Stimulated activated CD8-positive, alpha-beta memory T cell treated with anti-CD3 and anti-CD28 coated beads, Interleukin-7, amount 100 ng/mL, for 48 hours (primary cell): ENCODE measurements at regions not wholly inside any gene's neighbourhood (a gene's known extent, or its start where the extent isn't known, plus 50 kb on each side); places are given as distances from the start of the nearest gene placed in this dataset.

ENCODE experiments used
- DNase-seq, 2 donors: peaks; one replicate each; pipeline ENCODE4 v3.0.0-alpha.2; 2020; ENCODE audit warnings: low read depth in 1 of 2; ENCODE audit errors: extremely low read depth in 1 of 2

DNA sequence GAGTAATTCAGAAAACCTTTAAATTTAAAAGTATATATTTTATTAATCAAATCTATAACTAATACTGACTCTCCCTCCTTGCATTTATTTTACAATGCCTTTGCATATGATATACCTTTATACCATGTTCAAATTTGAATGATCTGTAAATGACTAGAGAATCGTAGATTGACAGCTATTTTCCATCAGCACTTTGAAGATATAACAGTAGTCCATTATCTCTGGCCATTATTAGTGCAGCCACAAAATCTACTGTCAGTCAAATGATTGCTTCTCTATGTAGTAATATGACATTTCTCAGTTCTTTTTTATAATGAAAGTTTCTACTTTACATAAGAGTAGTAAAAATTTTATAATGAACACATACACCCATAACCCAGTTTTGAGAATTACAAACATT, 1054.8 kb upstream of the B3GALT2 start:
- no peak for DNase-seq

DNA sequence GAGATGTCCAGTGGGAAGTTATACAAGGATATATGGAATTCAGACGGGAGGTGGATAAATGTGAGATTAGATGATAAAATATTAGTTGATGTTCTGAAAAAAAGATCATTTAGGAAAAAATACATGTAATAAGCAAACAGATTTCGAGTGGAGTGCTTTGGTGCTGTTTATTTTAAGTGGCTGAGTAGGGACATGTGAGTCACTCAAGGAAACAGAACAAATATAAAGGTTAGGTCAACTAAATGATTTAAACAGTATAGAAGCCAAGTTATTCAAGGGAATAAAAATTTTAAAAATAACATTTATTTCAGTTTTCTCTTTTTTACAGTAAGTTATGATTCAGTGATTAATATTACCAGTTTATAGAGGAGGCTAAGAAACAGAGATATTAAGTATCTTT, 1046.7 kb upstream of the B3GALT2 start:
- DNase-seq, result no peak

DNA sequence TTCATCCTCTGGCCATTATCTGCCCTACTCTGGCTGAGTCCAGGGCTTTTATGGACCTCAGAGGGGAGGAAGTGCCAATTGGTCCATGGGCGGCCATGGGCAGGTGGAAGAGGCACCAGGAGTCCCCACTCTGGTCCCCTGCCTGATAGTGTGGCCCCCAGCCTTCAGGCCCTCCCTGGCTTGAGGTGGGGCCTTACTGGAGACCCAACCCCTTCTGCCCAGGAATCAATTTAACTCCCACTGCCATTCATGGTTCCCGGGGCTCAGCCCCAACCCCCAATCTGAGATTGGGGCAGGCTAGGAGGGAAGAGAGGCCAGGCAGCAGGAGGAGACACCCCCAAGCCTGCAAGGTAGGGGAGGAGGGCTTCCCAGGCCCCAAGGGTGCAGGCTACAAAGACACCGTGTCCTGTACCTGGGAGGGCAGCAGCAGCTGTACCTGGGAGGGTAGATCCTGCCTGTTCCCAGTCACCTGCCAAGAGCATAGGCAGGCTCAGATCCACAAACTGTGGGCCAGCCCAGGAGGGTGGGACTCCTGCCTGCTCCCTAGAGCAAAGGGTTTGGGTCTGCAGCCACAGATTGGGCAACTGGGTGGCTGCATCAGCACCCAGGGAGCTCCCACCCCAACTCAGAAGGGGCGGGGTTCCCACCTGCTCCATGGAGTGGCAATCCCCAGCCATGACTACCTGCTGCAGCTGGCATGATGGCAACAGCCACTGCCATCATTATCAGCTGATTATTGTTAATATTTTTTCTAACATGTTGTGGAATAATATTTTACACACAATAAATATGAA, 1044.1 kb upstream of the B3GALT2 start:
- DNase-seq, result no peak

DNA sequence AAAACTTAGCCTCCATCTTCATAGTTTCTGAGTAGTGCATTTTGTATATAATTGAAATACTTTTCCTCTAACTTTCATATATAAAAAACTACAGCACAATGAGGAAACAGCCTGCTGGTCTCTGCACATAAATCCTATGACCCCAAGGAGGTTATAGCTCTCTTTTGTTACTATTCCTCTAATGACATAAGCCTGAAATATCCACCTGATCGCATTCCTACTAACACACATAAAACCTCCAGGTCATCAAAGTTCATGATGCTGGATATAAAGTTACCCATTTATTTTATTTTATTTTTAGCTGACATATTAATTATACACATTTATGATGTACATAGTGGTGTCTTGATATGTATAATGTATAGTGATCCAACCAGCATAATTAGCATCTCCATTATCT, 1042.0 kb upstream of the B3GALT2 start:
- no peak for DNase-seq

DNA sequence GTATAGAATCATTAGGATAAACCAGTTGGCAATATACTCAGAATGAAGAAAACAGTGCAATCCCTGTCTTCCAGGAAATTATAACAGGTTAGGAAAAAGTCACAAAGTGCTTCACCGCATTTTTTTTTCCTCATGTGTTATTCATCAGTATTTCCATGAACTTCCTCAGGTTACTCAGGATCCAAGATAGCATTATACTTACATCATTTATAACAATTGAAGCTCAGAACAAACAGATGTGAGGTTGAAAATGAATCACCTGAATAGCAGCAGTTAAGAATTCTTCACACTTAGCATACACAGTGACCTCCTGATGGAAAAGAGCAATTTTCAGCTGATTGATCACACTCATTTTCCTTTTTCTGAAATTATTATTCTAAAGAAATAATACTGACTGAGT, 1040.7 kb upstream of the B3GALT2 start:
- no peak for DNase-seq

DNA sequence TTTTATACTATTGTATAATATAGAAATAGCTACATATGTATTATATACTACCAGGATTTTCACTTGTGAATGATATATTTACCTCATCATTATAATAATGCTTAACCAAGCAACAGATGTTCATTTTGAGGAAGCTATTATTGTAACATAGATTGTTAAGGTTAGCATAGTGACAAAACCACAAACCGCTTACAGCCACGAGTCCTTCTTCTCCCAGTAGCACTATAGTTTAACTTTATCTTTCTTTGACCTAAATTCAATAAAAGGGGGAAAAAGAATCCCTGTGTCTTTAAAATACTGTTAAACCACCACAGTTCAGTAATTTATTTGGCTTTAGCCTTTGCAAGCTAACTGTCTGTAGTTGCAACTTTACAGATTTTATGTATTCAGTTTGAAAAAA, 1039.4 kb upstream of the B3GALT2 start:
- DNase-seq, result no peak

DNA sequence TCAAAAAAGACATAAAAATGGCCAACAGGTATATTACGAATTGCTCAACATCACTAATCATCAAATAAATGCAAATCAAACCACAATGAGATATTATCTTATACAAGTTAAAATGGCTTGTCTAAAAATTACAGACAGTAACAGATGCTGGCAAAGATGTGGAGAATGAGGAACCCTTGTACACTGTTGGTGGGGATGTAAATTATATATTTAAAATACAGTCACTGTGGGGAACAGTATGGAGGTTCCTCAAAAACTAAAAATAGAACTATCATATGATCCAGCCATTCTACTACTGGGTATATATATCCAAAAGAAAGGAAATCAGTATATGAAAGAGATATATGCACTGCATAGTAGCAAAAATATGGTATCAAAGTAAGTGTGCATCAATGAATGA, 1037.2 kb upstream of the B3GALT2 start:
- DNase-seq, result no peak

DNA sequence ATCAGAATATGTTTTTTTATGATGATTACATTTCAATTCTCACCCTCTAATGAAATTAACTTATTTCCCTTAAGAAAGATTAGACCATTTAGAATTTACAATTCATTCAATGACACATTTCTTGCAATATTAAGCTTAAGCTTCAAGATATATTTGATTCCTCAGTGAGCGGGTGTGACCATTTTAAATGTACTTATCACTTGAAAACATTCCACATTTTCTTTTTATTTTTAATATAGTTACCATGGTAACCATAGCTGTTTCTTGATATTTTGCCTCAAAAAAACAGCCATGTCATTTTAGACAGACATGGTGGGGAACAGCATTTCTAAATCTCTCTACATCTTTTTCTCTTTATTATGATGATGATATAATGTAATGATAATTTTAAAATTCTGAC, 1029.0 kb upstream of the B3GALT2 start:
- DNase-seq, result no peak

DNA sequence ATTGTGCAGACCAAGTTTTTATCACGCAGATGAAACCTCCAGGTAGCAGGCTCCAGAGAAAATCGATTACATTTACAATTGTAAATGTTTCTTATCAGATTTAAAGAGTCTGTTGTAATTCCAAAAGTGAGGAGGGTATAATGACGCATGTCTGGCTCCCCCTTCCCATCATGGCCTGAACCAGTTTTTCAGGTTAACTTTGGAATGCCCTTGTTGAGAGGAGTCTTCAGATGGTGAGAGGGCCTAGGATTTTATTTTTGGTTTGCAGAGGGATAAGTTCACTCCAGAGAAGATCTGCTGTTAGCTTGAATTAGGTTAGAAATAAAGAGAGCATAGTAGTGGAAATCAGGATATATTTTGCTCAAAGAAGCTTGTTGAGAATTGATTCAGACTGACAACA, 1028.3 kb upstream of the B3GALT2 start:
- no peak for DNase-seq

DNA sequence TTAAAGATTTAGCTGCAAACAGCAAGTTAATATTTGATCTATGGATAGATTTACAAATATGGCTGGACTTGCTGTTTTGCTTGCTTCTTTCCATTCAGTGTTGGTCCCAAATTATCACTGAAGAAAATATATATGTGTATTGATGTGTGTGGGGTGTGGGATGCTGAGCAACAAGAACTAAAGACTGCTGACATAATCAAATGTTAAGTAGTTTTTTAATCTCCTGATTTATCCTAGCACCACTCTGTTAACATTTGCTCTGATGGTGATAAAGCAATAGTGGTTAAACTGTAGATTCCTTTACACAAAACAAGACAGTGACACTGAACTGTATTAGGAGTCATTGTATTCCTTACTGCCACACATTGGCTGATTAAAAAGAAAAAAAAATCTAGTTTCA, 1023.5 kb upstream of the B3GALT2 start:
- DNase-seq, result no peak

DNA sequence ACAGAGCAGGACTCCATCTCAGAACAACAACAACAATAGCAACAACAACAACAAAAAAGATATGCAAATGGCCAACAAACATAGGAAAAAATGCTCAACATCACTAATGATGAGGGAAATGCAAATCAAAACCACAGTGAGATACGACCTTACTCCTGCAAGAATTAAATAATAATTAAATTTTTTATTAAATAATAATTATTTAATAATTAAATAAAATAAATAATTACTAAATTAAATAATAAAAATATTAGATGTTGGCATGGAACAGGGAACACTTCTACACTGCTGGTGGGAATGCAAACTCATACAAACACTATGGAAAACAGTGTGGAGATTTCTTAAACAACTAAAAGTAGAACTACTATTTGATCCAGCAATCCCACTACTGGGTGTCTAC, 1022.3 kb upstream of the B3GALT2 start:
- no peak for DNase-seq

DNA sequence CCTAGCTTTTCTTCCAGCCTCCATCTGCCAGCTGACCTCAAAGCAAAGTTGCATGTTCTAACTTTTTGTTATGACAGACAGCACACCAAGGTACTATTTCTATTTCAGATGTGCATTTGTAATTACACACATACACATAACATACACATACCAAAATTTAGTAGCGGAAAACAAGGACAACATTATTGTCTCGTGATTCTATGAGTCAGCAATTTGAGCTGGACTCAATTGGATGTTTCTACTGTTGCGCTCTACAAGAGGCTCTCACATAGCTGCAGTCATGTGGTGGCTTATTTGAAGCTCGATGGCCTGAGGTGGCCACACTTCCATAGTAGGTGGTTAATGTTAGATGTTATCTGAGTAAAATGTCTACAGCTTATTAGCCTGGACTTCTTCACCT, 1010.1 kb upstream of the B3GALT2 start:
- no peak for DNase-seq

DNA sequence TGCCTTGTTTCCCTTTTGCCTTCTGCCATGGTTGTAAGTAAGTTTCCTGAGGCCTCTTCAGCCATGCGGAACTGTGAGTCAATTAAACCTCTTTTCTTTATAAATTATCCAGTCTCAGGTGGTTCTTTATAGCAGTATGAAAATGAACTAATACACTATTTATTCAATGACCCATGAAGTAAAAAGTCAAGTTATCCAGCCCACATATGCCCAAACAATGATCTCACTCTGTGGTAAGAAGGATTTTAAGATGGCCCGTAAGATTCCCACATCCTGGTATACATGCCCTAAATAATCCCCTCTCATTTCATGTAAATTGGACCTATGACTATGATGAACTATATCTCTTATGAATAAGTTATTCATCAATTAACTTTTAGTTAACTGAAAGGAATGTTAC, 1008.3 kb upstream of the B3GALT2 start:
- no peak for DNase-seq

DNA sequence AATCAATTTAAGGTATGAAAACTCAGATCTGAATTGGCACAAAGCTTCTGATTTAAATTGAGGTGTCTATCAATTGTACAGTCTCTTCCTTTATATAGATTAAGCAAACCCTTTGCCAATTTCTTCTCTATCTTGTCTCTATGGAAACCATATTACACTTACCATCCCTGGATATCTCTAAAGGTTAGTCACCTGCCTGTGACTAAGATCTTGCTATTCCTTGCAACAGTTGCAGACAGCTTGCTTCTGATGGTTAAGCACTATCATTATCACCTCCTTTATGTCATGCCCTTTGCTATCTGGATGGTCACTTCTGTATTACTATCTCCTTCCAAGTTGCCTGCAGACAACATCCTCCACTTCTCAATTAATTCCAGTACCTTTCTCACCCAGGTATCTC, 998.6 kb upstream of the B3GALT2 start:
- no peak for DNase-seq

DNA sequence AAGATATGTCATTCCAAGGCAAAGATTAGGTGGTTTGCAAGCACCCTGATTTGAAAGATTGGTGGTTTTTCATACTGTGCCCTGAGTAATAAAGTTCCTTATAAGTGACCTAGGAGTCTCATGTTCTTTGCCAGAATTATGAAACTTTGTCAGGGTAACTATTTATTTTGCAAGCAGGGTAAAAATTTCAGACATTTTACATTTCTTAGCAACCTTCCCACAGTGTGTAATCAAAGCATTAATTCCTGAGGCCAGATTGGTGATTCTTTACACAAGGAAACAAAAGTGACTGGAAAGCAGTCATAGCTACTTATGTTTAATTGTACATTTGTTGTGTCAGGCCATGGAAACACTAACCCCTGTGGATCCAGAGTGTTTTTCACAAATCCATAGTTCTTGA, 998.0 kb upstream of the B3GALT2 start:
- DNase-seq, result no peak

DNA sequence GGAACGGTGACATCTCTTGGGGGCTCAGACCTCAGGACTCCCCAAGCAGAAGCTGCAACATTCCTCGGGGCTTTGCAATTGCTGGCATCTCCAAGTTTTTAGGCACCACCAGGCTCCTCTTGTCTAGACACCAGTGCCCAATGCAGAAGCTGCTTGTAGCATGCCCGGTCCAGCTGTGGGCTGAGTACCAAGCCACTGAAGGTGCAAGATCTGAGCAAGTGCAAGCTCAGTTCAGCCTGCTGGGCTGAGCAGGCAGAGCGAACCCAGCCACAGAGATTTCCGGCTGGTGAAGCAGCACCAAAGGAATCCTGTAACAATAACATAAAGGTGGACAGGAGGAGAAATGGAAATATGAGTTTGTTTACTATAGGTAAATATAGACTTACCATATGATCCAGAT, 995.4 kb upstream of the B3GALT2 start:
- DNase-seq, result no peak

DNA sequence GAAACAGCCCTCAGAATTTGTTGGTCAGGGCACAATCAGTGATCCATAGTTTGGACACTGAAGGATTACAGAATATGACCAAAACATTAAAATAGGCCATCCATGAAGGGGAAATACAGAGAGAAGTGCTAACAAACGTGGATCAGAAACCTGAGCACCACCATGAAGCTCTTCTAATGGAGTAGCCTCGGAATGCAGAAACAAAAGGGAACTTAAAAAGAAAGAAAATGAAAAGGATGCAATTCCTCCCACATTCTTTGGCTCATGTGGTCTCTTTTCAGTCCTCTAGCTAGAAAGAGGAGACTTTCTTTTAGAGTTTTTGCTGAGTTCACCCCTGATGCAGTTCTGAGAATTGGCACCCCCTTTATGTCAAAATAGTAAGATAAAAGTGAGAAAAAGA, 989.8 kb upstream of the B3GALT2 start:
- no peak for DNase-seq

DNA sequence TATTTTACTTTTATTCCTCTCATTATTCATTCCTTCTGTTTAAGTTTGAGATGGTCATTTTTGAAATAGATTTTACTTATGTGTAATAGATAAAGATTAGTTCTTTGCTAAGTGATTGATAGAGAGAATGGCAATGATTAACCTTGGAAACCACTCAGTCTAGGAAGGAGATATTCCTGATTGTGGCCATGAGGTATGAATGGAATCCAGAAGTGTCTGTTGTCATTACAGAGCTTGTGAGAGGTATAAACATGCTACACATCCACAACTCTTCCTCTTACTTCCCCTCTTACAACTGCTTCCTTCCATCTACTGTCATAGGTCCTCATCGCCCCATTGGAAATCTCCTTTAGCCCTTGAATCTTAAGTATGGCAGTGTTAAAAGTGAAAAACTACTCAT, 988.8 kb upstream of the B3GALT2 start:
- no peak for DNase-seq

DNA sequence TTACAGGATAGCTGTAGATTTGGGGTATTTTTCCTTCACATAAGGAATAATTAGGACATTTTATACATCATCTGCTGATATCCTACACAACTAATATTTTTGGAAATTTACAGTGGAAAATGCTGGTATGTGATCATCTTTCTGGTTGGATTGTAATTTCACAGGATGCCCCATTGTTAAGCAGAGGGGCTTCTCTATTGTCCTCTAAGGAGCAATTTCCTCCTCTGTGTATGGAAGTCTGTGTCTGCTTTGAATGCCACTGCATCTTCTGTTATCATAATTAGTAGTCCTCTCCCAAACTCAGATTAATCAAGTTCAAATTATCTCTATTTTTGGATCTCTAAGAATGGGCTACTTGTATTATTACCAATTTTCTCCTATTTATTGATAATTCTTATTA, 988.1 kb upstream of the B3GALT2 start:
- DNase-seq, result no peak

DNA sequence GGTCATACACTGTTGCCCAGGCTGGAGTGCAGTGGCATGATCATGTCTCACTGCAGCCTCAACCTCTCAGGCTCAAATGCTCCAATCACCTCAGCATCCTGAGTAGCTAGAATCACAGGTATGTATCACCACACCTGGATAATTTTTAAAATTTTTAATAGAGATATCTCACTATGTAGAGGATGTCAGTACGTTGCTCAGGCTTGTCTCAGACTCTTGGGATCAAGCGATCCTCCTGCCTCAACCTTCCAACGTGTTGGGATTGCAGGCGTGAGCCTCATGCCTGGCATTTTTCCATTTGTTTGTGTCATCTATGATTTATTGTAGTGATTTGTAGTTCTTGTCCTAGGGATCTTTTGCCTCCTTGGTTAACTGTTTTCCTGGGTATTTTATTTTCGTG, 985.2 kb upstream of the B3GALT2 start:
- no peak for DNase-seq

DNA sequence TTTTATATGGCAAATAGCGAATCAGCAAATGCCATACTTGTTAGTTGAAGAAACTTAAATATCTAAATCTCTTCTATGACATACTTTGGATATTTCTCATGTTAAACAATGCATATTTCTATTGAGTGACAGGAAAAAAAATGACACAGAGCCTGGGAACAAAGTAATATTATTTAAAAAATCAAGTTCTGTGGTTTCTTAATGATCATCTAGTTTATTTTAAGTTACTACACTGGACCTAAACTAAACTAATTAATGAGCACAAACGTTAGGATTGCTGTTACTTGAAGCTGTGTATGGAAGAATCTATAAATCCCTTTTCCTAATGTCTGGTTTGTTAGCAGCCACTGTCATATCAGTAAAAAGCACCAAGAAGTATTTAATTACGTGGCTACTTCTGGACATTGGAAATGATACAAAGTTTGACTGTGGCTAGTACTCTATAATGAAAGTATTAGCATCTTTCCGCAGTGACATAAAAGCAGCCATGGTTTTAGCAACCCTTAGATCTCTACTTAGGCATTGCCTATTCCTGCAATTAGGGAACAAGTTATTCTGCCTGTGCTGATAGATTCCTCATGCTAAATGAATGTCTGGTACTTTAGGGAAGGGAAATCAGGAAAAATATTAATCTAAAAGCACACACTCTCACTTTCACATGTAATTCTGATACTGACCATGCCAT, 981.7 kb upstream of the B3GALT2 start:
- no peak for DNase-seq

DNA sequence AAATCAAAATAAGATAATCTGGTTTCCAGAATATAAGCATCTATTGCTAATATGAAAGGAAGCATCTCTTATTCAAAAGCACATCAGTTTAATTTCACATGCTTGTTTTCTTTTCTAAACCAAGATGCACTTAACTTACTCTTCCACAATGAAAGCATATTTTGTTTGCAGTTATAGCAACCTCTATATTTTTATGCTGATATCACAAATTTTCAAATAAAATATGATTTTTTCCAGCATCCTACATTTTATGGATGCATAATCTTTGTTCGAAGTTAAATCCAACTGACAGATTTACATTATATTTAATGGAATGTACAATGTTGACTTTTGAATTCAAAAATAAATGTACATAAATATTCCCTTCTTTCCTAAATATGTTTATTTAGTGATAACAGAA, 978.3 kb upstream of the B3GALT2 start:
- no peak for DNase-seq

DNA sequence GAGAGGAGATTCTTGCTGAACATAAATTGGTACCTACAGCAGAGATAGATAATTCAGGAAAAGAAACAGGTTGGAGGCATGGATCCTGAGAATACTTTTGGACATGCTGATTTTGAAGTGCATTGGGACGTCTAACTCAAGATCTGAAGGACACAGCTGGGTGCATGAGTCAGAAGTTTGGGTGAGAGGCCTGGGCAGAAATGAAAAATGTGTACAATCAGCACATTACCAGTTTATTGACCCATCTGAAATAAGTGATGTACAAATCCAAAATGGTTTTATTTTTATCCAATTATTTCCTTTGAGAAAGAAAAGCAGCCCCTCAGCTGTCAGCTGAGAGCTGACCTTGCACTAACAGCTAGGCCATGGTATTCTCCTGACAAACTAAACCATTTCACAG, 975.2 kb upstream of the B3GALT2 start:
- DNase-seq, result no peak
